ENCODE measurements at regions not wholly inside any gene's neighbourhood (a gene's known extent, or its start where the extent isn't known, plus 50 kb on each side); places are given as distances from the start of the nearest gene placed in this dataset.

DNA sequence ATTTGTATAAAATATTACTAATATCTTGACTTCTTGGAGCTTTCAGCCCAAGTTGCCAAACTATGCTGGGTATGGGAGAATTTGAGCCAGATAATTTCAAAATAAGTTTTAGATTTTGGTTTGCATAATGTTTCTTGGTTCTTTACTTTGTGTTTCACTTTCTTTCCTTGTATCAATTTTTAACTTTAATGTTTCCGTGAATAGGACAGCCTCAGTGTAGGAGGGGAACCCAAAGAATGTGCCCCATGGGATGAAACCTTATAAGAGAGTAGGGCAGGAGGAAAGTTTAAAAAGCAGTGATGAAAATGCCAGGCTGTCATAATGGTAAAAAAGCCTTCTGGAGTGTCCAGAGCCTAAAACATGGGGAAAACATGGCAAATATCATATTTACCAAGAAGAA lies 252.4 kb upstream of the IRAK1BP1 start:
- TF ChIP-seq, protein P1, sequence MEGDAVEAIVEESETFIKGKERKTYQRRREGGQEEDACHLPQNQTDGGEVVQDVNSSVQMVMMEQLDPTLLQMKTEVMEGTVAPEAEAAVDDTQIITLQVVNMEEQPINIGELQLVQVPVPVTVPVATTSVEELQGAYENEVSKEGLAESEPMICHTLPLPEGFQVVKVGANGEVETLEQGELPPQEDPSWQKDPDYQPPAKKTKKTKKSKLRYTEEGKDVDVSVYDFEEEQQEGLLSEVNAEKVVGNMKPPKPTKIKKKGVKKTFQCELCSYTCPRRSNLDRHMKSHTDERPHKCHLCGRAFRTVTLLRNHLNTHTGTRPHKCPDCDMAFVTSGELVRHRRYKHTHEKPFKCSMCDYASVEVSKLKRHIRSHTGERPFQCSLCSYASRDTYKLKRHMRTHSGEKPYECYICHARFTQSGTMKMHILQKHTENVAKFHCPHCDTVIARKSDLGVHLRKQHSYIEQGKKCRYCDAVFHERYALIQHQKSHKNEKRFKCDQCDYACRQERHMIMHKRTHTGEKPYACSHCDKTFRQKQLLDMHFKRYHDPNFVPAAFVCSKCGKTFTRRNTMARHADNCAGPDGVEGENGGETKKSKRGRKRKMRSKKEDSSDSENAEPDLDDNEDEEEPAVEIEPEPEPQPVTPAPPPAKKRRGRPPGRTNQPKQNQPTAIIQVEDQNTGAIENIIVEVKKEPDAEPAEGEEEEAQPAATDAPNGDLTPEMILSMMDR (IDR thresholded peaks at IDR 0.05; ENCODE audit: low read depth, low read length, poor library complexity, severe bottlenecking) = no peak
- no peak for TF ChIP-seq EZH2phosphoT487 (IDR thresholded peaks at IDR 0.05; ENCODE audit: borderline replicate concordance, low read length)

Data from DOHH2 (cell line).